ENCODE measurements at regions not wholly inside any gene's neighbourhood (a gene's known extent, or its start where the extent isn't known, plus 50 kb on each side); places are given as distances from the start of the nearest gene placed in this dataset.

DNA sequence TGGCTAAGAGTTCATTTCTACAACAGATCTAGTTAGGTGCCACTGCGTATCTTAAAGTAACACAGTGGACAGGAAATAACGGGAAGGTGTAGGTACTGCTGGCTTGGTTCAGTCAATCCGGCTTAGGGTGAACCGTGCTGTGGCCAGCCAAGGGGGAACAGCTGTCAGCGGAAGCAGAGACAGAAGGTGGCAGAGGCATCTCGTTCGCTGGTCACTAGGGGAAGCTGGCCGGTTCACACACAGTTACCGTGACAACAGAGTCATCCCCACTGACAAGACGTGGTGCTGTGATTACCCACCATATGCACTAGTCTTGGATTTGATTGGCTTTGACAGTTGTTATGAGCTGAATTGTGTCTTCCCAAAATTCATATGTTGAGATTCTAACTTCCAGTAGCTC lies 58.8 kb upstream of the HDAC4 start:
- no peak for TF ChIP-seq RXRA (IDR thresholded peaks at IDR 0.05)
- TF ChIP-seq YY1 (IDR thresholded peaks at IDR 0.05), result no peak
- TF ChIP-seq, protein P1, sequence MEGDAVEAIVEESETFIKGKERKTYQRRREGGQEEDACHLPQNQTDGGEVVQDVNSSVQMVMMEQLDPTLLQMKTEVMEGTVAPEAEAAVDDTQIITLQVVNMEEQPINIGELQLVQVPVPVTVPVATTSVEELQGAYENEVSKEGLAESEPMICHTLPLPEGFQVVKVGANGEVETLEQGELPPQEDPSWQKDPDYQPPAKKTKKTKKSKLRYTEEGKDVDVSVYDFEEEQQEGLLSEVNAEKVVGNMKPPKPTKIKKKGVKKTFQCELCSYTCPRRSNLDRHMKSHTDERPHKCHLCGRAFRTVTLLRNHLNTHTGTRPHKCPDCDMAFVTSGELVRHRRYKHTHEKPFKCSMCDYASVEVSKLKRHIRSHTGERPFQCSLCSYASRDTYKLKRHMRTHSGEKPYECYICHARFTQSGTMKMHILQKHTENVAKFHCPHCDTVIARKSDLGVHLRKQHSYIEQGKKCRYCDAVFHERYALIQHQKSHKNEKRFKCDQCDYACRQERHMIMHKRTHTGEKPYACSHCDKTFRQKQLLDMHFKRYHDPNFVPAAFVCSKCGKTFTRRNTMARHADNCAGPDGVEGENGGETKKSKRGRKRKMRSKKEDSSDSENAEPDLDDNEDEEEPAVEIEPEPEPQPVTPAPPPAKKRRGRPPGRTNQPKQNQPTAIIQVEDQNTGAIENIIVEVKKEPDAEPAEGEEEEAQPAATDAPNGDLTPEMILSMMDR (IDR thresholded peaks at IDR 0.05; ENCODE audit: low read depth, low read length, missing input control), result no peak
- TF ChIP-seq FOXA1 (IDR thresholded peaks at IDR 0.05), result no peak
- TF ChIP-seq, protein P2, sequence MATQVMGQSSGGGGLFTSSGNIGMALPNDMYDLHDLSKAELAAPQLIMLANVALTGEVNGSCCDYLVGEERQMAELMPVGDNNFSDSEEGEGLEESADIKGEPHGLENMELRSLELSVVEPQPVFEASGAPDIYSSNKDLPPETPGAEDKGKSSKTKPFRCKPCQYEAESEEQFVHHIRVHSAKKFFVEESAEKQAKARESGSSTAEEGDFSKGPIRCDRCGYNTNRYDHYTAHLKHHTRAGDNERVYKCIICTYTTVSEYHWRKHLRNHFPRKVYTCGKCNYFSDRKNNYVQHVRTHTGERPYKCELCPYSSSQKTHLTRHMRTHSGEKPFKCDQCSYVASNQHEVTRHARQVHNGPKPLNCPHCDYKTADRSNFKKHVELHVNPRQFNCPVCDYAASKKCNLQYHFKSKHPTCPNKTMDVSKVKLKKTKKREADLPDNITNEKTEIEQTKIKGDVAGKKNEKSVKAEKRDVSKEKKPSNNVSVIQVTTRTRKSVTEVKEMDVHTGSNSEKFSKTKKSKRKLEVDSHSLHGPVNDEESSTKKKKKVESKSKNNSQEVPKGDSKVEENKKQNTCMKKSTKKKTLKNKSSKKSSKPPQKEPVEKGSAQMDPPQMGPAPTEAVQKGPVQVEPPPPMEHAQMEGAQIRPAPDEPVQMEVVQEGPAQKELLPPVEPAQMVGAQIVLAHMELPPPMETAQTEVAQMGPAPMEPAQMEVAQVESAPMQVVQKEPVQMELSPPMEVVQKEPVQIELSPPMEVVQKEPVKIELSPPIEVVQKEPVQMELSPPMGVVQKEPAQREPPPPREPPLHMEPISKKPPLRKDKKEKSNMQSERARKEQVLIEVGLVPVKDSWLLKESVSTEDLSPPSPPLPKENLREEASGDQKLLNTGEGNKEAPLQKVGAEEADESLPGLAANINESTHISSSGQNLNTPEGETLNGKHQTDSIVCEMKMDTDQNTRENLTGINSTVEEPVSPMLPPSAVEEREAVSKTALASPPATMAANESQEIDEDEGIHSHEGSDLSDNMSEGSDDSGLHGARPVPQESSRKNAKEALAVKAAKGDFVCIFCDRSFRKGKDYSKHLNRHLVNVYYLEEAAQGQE (IDR thresholded peaks at IDR 0.05), result no peak
- TF ChIP-seq, protein P3, sequence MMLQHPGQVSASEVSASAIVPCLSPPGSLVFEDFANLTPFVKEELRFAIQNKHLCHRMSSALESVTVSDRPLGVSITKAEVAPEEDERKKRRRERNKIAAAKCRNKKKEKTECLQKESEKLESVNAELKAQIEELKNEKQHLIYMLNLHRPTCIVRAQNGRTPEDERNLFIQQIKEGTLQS (IDR thresholded peaks at IDR 0.05), result no peak
- TF ChIP-seq, protein P4, sequence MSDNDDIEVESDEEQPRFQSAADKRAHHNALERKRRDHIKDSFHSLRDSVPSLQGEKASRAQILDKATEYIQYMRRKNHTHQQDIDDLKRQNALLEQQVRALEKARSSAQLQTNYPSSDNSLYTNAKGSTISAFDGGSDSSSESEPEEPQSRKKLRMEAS (IDR thresholded peaks at IDR 0.05), result no peak
- no peak for TF ChIP-seq JUND (IDR thresholded peaks at IDR 0.05)
- TF ChIP-seq, protein P5, sequence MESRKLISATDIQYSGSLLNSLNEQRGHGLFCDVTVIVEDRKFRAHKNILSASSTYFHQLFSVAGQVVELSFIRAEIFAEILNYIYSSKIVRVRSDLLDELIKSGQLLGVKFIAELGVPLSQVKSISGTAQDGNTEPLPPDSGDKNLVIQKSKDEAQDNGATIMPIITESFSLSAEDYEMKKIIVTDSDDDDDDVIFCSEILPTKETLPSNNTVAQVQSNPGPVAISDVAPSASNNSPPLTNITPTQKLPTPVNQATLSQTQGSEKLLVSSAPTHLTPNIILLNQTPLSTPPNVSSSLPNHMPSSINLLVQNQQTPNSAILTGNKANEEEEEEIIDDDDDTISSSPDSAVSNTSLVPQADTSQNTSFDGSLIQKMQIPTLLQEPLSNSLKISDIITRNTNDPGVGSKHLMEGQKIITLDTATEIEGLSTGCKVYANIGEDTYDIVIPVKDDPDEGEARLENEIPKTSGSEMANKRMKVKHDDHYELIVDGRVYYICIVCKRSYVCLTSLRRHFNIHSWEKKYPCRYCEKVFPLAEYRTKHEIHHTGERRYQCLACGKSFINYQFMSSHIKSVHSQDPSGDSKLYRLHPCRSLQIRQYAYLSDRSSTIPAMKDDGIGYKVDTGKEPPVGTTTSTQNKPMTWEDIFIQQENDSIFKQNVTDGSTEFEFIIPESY (IDR thresholded peaks at IDR 0.05), result no peak
- TF ChIP-seq TAF1 (conservative IDR thresholded peaks at IDR 0.05), result no peak
- no peak for TF ChIP-seq SP1 (IDR thresholded peaks at IDR 0.05)
- TF ChIP-seq EGR1 (IDR thresholded peaks at IDR 0.05; ENCODE audit: low read depth in 2 of 2), result no peak

Measured in liver (tissue), 3 donors.